PC-9 (cell line): ENCODE measurements at regions not wholly inside any gene's neighbourhood (a gene's known extent, or its start where the extent isn't known, plus 50 kb on each side); places are given as distances from the start of the nearest gene placed in this dataset.

Experiments
- BruUV-seq: library from RNA; stranded (reverse); fragments of 400-500 nt; replicated peaks from 2 replicates; lab custom pipeline; 2021; lab: Mats Ljungman, UMichigan
- CTCF ChIA-PET: fragments of 300-600 bp; sonication (Branson Sonifier 250); formaldehyde crosslinking; loops from one replicate; lab custom pipeline; 2022; ENCODE audit warnings: antibody characterized with exemption; lab: Charles Lee
- POLR2A ChIA-PET: fragments of 300-600 bp; sonication (Branson Sonifier 250); formaldehyde crosslinking; loops from one replicate; lab custom pipeline; 2022; ENCODE audit warnings: antibody characterized with exemption; ENCODE audit not compliant: unreplicated experiment; lab: Charles Lee
- DNase-seq, 2 experiments: peaks; one replicate each; pipeline versions ENCODE4 v3.0.0 to v3.0.0-alpha.2; 2015 to 2022; ENCODE audit warnings: mixed read lengths in 1 of 2
- H2AFZ ChIP-seq: fragments of 200-600 bp; sonication (generic); 2 replicates; pipeline ENCODE4 v1.8.1; 2017; ENCODE audit warnings: antibody characterized with exemption
- H3F3A ChIP-seq: fragments of 200-600 bp; sonication (generic); 2 replicates; pipeline ENCODE4 v1.8.1; 2017; ENCODE audit warnings: antibody characterized with exemption, mild to moderate bottlenecking, low read depth; ENCODE audit not compliant: insufficient read depth
- H3K27ac ChIP-seq: fragments of 200-600 bp; sonication (generic); 2 replicates; pipeline ENCODE4 v1.6.1; 2016; ENCODE audit warnings: mixed run types
- H3K27me3 ChIP-seq: fragments of 200-600 bp; sonication (generic); 2 replicates; pipeline ENCODE4 v1.6.1; 2016; ENCODE audit warnings: low read depth, mixed run types; ENCODE audit not compliant: insufficient read depth
- H3K36me3 ChIP-seq: fragments of 200-600 bp; sonication (generic); 2 replicates; pipeline ENCODE4 v1.6.1; 2016; ENCODE audit warnings: low read depth, mixed run types
- H3K4me1 ChIP-seq: fragments of 200-600 bp; sonication (generic); replicated peaks from 2 replicates; pipeline ENCODE4 v1.6.1; 2016; ENCODE audit warnings: mixed run types; ENCODE audit not compliant: insufficient read depth
- H3K4me2 ChIP-seq: fragments of 200-600 bp; sonication (generic); 2 replicates; pipeline ENCODE4 v1.6.1; 2017; ENCODE audit warnings: mixed run types
- H3K4me3 ChIP-seq: fragments of 200-600 bp; sonication (generic); 2 replicates; pipeline ENCODE4 v1.6.1; 2016; ENCODE audit warnings: mixed run types
- H3K79me2 ChIP-seq: fragments of 200-600 bp; sonication (generic); 2 replicates; pipeline ENCODE4 v1.6.1; 2017; ENCODE audit warnings: low read depth, mixed run types
- H3K9me2 ChIP-seq: fragments of 200-600 bp; sonication (generic); 2 replicates; pipeline ENCODE4 v1.8.1; 2017; ENCODE audit warnings: mild to moderate bottlenecking; ENCODE audit not compliant: insufficient read depth
- H3K9me3 ChIP-seq: fragments of 200-600 bp; sonication (generic); 2 replicates; pipeline ENCODE4 v1.8.1; 2016; ENCODE audit warnings: low read depth; ENCODE audit not compliant: insufficient read depth
- H4K20me1 ChIP-seq: fragments of 200-600 bp; sonication (generic); 2 replicates; pipeline ENCODE4 v1.8.1; 2017; ENCODE audit not compliant: insufficient read depth
- CTCF ChIP-seq: fragments of 200-600 bp; sonication (generic); conservative IDR thresholded peaks from 2 replicates; pipeline ENCODE4 v1.6.1; 2017; ENCODE audit warnings: mixed run types, antibody characterized with exemption, mild to moderate bottlenecking, moderate library complexity
- EZH2 ChIP-seq: fragments of 200-600 bp; sonication (generic); IDR thresholded peaks from 2 replicates; pipeline ENCODE4 v1.8.0; 2017; ENCODE audit warnings: antibody characterized with exemption, low read depth
- intact Hi-C: fragments of 100-400 bp; cut with micrococcal nuclease; formaldehyde crosslinking; loops from one replicate; pipeline ENCODE4 v1.10.0; 2022; ENCODE audit not compliant: unreplicated experiment

GRCh38 chr1:82391712-82392111, 591.0 kb downstream of the ADGRL2 start:
- no peaks in the 10 kb centered on the region for H4K20me1 ChIP-seq
- H3F3A ChIP-seq = no peaks in the 10 kb centered on the region
- intact Hi-C loops = no loop called here
- no peaks in the 10 kb centered on the region for H3K36me3 ChIP-seq
- ChIA-PET POLR2A (no interaction called here), CTCF (no interaction called here)
- no peak for DNase-seq
- H3K4me3 ChIP-seq = no peak overlapping the region
- no peaks in the 10 kb centered on the region for H3K9me2 ChIP-seq
- H3K79me2 ChIP-seq = no peaks in the 10 kb centered on the region
- H3K9me3 ChIP-seq = no peaks in the 10 kb centered on the region
- no peak overlapping the region for H2AFZ ChIP-seq
- no peak overlapping the region for H3K27ac ChIP-seq
- H3K4me2 ChIP-seq = no peak overlapping the region
- BruUV-seq = no TSS peak
- H3K4me1 ChIP-seq = no peaks in the 10 kb centered on the region
- no peaks in the 10 kb centered on the region for H3K27me3 ChIP-seq
- no peak for TF ChIP-seq EZH2
- TF ChIP-seq CTCF = no peak

GRCh38 chr1:82390627-82391026, 589.9 kb downstream of the ADGRL2 start:
- Histone ChIP-seq H2AFZ (no peak overlapping the region), H3K36me3 (no peaks in the 10 kb centered on the region), H3K4me1 (no peaks in the 10 kb centered on the region), H3K9me3 (no peaks in the 10 kb centered on the region), H3K4me3 (no peak overlapping the region), H3K27me3 (no peaks in the 10 kb centered on the region), H3K9me2 (no peaks in the 10 kb centered on the region), H3K4me2 (no peak overlapping the region), H3K79me2 (no peaks in the 10 kb centered on the region), H4K20me1 (no peaks in the 10 kb centered on the region), H3K27ac (no peak overlapping the region), H3F3A (no peaks in the 10 kb centered on the region)
- POLR2A ChIA-PET = no interaction called here
- TF ChIP-seq CTCF (no peak), EZH2 (no peak)
- CTCF ChIA-PET = no interaction called here
- no TSS peak for BruUV-seq
- no peak for DNase-seq
- intact Hi-C loops = no loop called here

GRCh38 chr1:82388679-82389078, 587.9 kb downstream of the ADGRL2 start:
- Histone ChIP-seq H3K36me3 (no peaks in the 10 kb centered on the region), H3F3A (no peaks in the 10 kb centered on the region), H2AFZ (no peak overlapping the region), H3K4me1 (no peaks in the 10 kb centered on the region), H3K79me2 (no peaks in the 10 kb centered on the region), H3K4me2 (no peak overlapping the region), H3K9me3 (no peaks in the 10 kb centered on the region), H3K27me3 (no peaks in the 10 kb centered on the region), H4K20me1 (no peaks in the 10 kb centered on the region), H3K9me2 (no peaks in the 10 kb centered on the region), H3K4me3 (no peak overlapping the region), H3K27ac (no peak overlapping the region)
- BruUV-seq = no TSS peak
- peak in 1 of 2 experiments; percentile 16 for DNase-seq
- intact Hi-C loops = no loop called here
- CTCF ChIA-PET = no interaction called here
- no peak for TF ChIP-seq CTCF
- no peak for TF ChIP-seq EZH2
- POLR2A ChIA-PET = no interaction called here
